ENCODE measurements at regions not wholly inside any gene's neighbourhood (a gene's known extent, or its start where the extent isn't known, plus 50 kb on each side); places are given as distances from the start of the nearest gene placed in this dataset.
"Not testable (repeated sequence)": the region's sequence is repeated elsewhere in the genome, so short reads cannot be mapped to it uniquely, and the experiment has no call there.

GRCh38 chr13:76579701-76580100, 306.5 kb downstream of the KCTD12 start:
- intact Hi-C loops (cut with micrococcal nuclease; ENCODE audit: unreplicated experiment) (no loop called here), in situ Hi-C loops (cut with HindIII; ENCODE audit: low pct_unique_long_range_greater_than_20kb, low sequenced_read_pairs) (no loop called here)
- H3K27me3 ChIP-seq (ENCODE audit: control insufficient read depth, insufficient read depth, low read length): no peaks in the 10 kb centered on the region
- TF ChIP-seq REST (IDR thresholded peaks at IDR 0.05; ENCODE audit: insufficient read depth in 1 of 2, low read depth in 2 of 2, low read length in 1 of 2): no peak
- TF ChIP-seq TCF7L2 (IDR thresholded peaks at IDR 0.05; ENCODE audit: low read depth, low read length): no peak
- TF ChIP-seq CTCF (IDR thresholded peaks at IDR 0.05): no peak
- no peak for TF ChIP-seq POLR2AphosphoS5 (IDR thresholded peaks at IDR 0.05; ENCODE audit: low read depth, low read length)
- TF ChIP-seq SIN3A (IDR thresholded peaks at IDR 0.05; ENCODE audit: borderline replicate concordance, insufficient read depth, low read depth, low read length): no peak
- H3K4me1 ChIP-seq (ENCODE audit: control insufficient read depth, insufficient read depth, low read length): no peaks in the 10 kb centered on the region
- no peak overlapping the region for H3K27ac ChIP-seq (ENCODE audit: low read length)
- ATAC-seq: no peak
- H3K36me3 ChIP-seq (ENCODE audit: control insufficient read depth, insufficient read depth, low read length): no peaks in the 10 kb centered on the region
- no peak overlapping the region for H3K4me3 ChIP-seq (ENCODE audit: low read depth in 2 of 2, low read length in 2 of 2)
- ChIA-PET CTCF (no interaction called here), POLR2A (no interaction called here)
- no TSS peak for BruUV-seq (replicated peaks)
- DNase-seq (ENCODE audit: low read depth, low spot score): no peak
- H3K9me3 ChIP-seq (ENCODE audit: control insufficient read depth, insufficient read depth, low read depth, low read length): no peaks in the 10 kb centered on the region

GRCh38 chr13:76575634-76576033, 310.6 kb downstream of the KCTD12 start:
- in situ Hi-C loops (cut with HindIII; ENCODE audit: low pct_unique_long_range_greater_than_20kb, low sequenced_read_pairs); H3K9me3 ChIP-seq (ENCODE audit: control insufficient read depth, insufficient read depth, low read depth, low read length); H3K27ac ChIP-seq (ENCODE audit: low read length); intact Hi-C loops (cut with micrococcal nuclease; ENCODE audit: unreplicated experiment); H3K4me3 ChIP-seq (ENCODE audit: low read depth in 2 of 2, low read length in 2 of 2); DNase-seq (ENCODE audit: low read depth, low spot score); CTCF ChIA-PET; BruUV-seq (replicated peaks); H3K36me3 ChIP-seq (ENCODE audit: control insufficient read depth, insufficient read depth, low read length); H3K4me1 ChIP-seq (ENCODE audit: control insufficient read depth, insufficient read depth, low read length); POLR2A ChIA-PET; H3K27me3 ChIP-seq (ENCODE audit: control insufficient read depth, insufficient read depth, low read length); ATAC-seq: not testable (repeated sequence)

- BruUV-seq (replicated peaks): no TSS peak
- ChIA-PET CTCF (no interaction called here), POLR2A (no interaction called here)
- Histone ChIP-seq H3K4me1 (ENCODE audit: control insufficient read depth, insufficient read depth, low read length) (no peaks in the 10 kb centered on the region), H3K36me3 (ENCODE audit: control insufficient read depth, insufficient read depth, low read length) (no peaks in the 10 kb centered on the region), H3K9me3 (ENCODE audit: control insufficient read depth, insufficient read depth, low read depth, low read length) (no peaks in the 10 kb centered on the region), H3K27ac (ENCODE audit: low read length) (no peak overlapping the region), H3K27me3 (ENCODE audit: control insufficient read depth, insufficient read depth, low read length) (no peaks in the 10 kb centered on the region), H3K4me3 (ENCODE audit: low read depth in 2 of 2, low read length in 2 of 2) (no peak overlapping the region)
- in situ Hi-C loops (cut with HindIII; ENCODE audit: low pct_unique_long_range_greater_than_20kb, low sequenced_read_pairs) (no loop called here), intact Hi-C loops (cut with micrococcal nuclease; ENCODE audit: unreplicated experiment) (no loop called here)
- no peak for DNase-seq (ENCODE audit: low read depth, low spot score)
- no peak for ATAC-seq
- TF ChIP-seq POLR2AphosphoS5 (IDR thresholded peaks at IDR 0.05; ENCODE audit: low read depth, low read length) (no peak), REST (IDR thresholded peaks at IDR 0.05; ENCODE audit: insufficient read depth in 1 of 2, low read depth in 2 of 2, low read length in 1 of 2) (no peak), SIN3A (IDR thresholded peaks at IDR 0.05; ENCODE audit: borderline replicate concordance, insufficient read depth, low read depth, low read length) (no peak), CTCF (IDR thresholded peaks at IDR 0.05) (no peak)
These were observed 315.7 kb downstream of the KCTD12 start for GRCh38 chr13:76570510-76570971.

Data from Panc1 (cell line).